Brain pericyte (primary cell): ENCODE measurements at regions not wholly inside any gene's neighbourhood (a gene's known extent, or its start where the extent isn't known, plus 50 kb on each side); places are given as distances from the start of the nearest gene placed in this dataset.

Source experiments
- DNase-seq: peaks from one replicate; pipeline ENCODE4 v3.0.0-alpha.2; 2012; ENCODE audit warnings: low read depth, low spot score

- no peak for DNase-seq
Measured at GRCh38 chr1:29382851-29383745, 146.8 kb downstream of the PTPRU start.

- DNase-seq, result no peak
Measured at GRCh38 chr1:29381426-29381825, 145.1 kb downstream of the PTPRU start.

- DNase-seq, result no peak
Measured at GRCh38 chr1:29380532-29380931, 144.2 kb downstream of the PTPRU start.

- DNase-seq, result no peak
Measured at GRCh38 chr1:29379443-29380073, 143.2 kb downstream of the PTPRU start.
